Natural killer cell (primary cell): ENCODE measurements at regions not wholly inside any gene's neighbourhood (a gene's known extent, or its start where the extent isn't known, plus 50 kb on each side); places are given as distances from the start of the nearest gene placed in this dataset.

Experiments
- ATAC-seq, 3 donors: fragments of 150-1000 bp in 2 of 3; fragments of 200-7000 bp in 1 of 3; cut with Tn5 transposase; 1 replicate in 1 of 3; 2 replicates in 2 of 3; pipeline ENCODE4 v1.10.0; 2021; ENCODE audit warnings: mild to moderate bottlenecking in 2 of 3, moderate library complexity in 2 of 3
- DNase-seq, 2 donors: peaks; one replicate each; pipeline versions ENCODE4 v3.0.0 to v3.0.0-alpha.2; 2013 to 2021; ENCODE audit warnings: mixed read lengths in 1 of 2
- H3K27ac ChIP-seq: one replicate; pipeline ENCODE4 v1.5.1; 2013; ENCODE audit warnings: mild to moderate bottlenecking, low read length
- H3K27me3 ChIP-seq: one replicate; pipeline ENCODE4 v1.6.1; 2013; ENCODE audit warnings: low read length; ENCODE audit not compliant: control insufficient read depth, insufficient read depth
- H3K36me3 ChIP-seq: one replicate; pipeline ENCODE4 v1.6.1; 2013; ENCODE audit warnings: low read length; ENCODE audit not compliant: control insufficient read depth, insufficient read depth
- H3K4me1 ChIP-seq: one replicate; pipeline ENCODE4 v1.6.1; 2013; ENCODE audit warnings: low read length; ENCODE audit not compliant: control insufficient read depth, insufficient read depth
- H3K4me3 ChIP-seq: one replicate; pipeline ENCODE4 v1.5.1; 2013; ENCODE audit warnings: low read length
- H3K9me3 ChIP-seq: one replicate; pipeline ENCODE4 v1.6.1; 2013; ENCODE audit warnings: low read length; ENCODE audit not compliant: control insufficient read depth, insufficient read depth
- H3K27ac Mint-ChIP-seq, 2 donors: one replicate each; pipeline ENCODE4 v1.8.0; 2022; ENCODE audit warnings: mild to moderate bottlenecking in 2 of 2, mixed read lengths in 2 of 2, moderate library complexity in 1 of 2
- H3K27me3 Mint-ChIP-seq, 2 donors: one replicate each; pipeline ENCODE4 v1.8.0; 2022; ENCODE audit warnings: low read depth in 2 of 2, mixed read lengths in 2 of 2
- H3K36me3 Mint-ChIP-seq: one replicate; pipeline ENCODE4 v1.8.0; 2022; ENCODE audit warnings: mixed read lengths
- H3K4me1 Mint-ChIP-seq, 2 donors: one replicate each; pipeline ENCODE4 v1.8.0; 2022; ENCODE audit warnings: mixed read lengths in 2 of 2
- H3K4me3 Mint-ChIP-seq: one replicate; pipeline ENCODE4 v1.8.0; 2022; ENCODE audit warnings: mild to moderate bottlenecking, moderate library complexity, mixed read lengths
- H3K9me3 Mint-ChIP-seq, 2 donors: one replicate each; pipeline ENCODE4 v1.8.0; 2022; ENCODE audit warnings: mixed read lengths in 2 of 2
- CTCF ChIP-seq: fragments of 200-600 bp; IDR thresholded peaks from one replicate; pipeline ENCODE4 v1.8.0; 2022; ENCODE audit warnings: antibody characterized with exemption
- WGBS: methylation state at CpG from one replicate; pipeline ENCODE4 v1.1.7; 2013; ENCODE audit warnings: missing lambda C conversion rate; ENCODE audit not compliant: insufficient coverage; 5-methylcytosine and 5-hydroxymethylcytosine counted together
- intact Hi-C: fragments of 100-400 bp; cut with micrococcal nuclease; formaldehyde crosslinking; loops from one replicate; pipeline ENCODE4 v1.14.2; 2022

- no peaks in the 10 kb centered on the region for H3K4me1 ChIP-seq
- no peak overlapping the region for H3K27ac ChIP-seq
- Mint-ChIP-seq H3K4me1 (no peaks in the 10 kb centered on the region), H3K4me3 (no peak overlapping the region), H3K27me3 (no peaks in the 10 kb centered on the region), H3K9me3 (peaks cover 5 to 8% of the 10 kb centered on the region in 2 donors), H3K27ac (no peak overlapping the region), H3K36me3 (no peaks in the 10 kb centered on the region)
- no peak for DNase-seq
- H3K9me3 ChIP-seq = no peaks in the 10 kb centered on the region
- H3K36me3 ChIP-seq = no peaks in the 10 kb centered on the region
- 0% methylated on average over 1 of the region's 1 CpG for WGBS
- no peak overlapping the region for H3K4me3 ChIP-seq
- no peaks in the 10 kb centered on the region for H3K27me3 ChIP-seq
- intact Hi-C loops = no loop called here
- ATAC-seq = no peak
- no peak for TF ChIP-seq CTCF
These were observed 420.7 kb downstream of the KIF4B start for GRCh38 chr5:155434267-155434666.

- peaks cover 5 to 8% of the 10 kb centered on the region in 2 donors for H3K9me3 Mint-ChIP-seq
- ATAC-seq (no peak), DNase-seq (no peak)
- 53% methylated on average over 2 of the region's 2 CpGs for WGBS
- Histone ChIP-seq H3K27ac (no peak overlapping the region), H3K9me3 (no peaks in the 10 kb centered on the region), H3K36me3 (no peaks in the 10 kb centered on the region), H3K4me3 (no peak overlapping the region), H3K4me1 (no peaks in the 10 kb centered on the region), H3K27me3 (no peaks in the 10 kb centered on the region)
- intact Hi-C loops = no loop called here
- no peak overlapping the region for H3K27ac Mint-ChIP-seq
- TF ChIP-seq CTCF = no peak
- no peaks in the 10 kb centered on the region for H3K4me1 Mint-ChIP-seq
- H3K36me3 Mint-ChIP-seq = no peaks in the 10 kb centered on the region
- H3K27me3 Mint-ChIP-seq = no peaks in the 10 kb centered on the region
- H3K4me3 Mint-ChIP-seq = no peak overlapping the region
These were observed 421.1 kb downstream of the KIF4B start for GRCh38 chr5:155434681-155435080.

- H3K4me1 Mint-ChIP-seq = no peaks in the 10 kb centered on the region
- Histone ChIP-seq H3K36me3 (no peaks in the 10 kb centered on the region), H3K9me3 (no peaks in the 10 kb centered on the region), H3K4me3 (no peak overlapping the region), H3K27me3 (no peaks in the 10 kb centered on the region), H3K4me1 (no peaks in the 10 kb centered on the region), H3K27ac (no peak overlapping the region)
- H3K36me3 Mint-ChIP-seq = no peaks in the 10 kb centered on the region
- ATAC-seq (no peak), DNase-seq (no peak)
- H3K4me3 Mint-ChIP-seq = no peak overlapping the region
- H3K27me3 Mint-ChIP-seq = no peaks in the 10 kb centered on the region
- no peak overlapping the region for H3K27ac Mint-ChIP-seq
- intact Hi-C loops = no loop called here
- no peak for TF ChIP-seq CTCF
- H3K9me3 Mint-ChIP-seq = peaks cover 4% of the 10 kb centered on the region in 2 donors
These were observed 428.3 kb downstream of the KIF4B start for GRCh38 chr5:155441849-155442248.

- H3K27me3 ChIP-seq = no peaks in the 10 kb centered on the region
- H3K4me1 Mint-ChIP-seq = no peaks in the 10 kb centered on the region
- H3K4me3 Mint-ChIP-seq = no peak overlapping the region
- peaks cover 6 to 10% of the 10 kb centered on the region in 2 donors for H3K9me3 Mint-ChIP-seq
- no peak overlapping the region for H3K27ac Mint-ChIP-seq
- TF ChIP-seq CTCF = no peak
- H3K4me1 ChIP-seq = no peaks in the 10 kb centered on the region
- WGBS = no CpG with 5 or more reads among the region's 2 CpGs
- H3K4me3 ChIP-seq = no peak overlapping the region
- H3K27me3 Mint-ChIP-seq = no peaks in the 10 kb centered on the region
- ATAC-seq = no peak
- intact Hi-C loops = no loop called here
- peaks cover 6% of the 10 kb centered on the region for H3K36me3 Mint-ChIP-seq
- no peak overlapping the region for H3K27ac ChIP-seq
- peaks cover 5% of the 10 kb centered on the region for H3K9me3 ChIP-seq
- no peak for DNase-seq
- no peaks in the 10 kb centered on the region for H3K36me3 ChIP-seq
These were observed 437.6 kb downstream of the KIF4B start for GRCh38 chr5:155451106-155451505.
